HepG2 (cell line): ENCODE measurements at regions not wholly inside any gene's neighbourhood (a gene's known extent, or its start where the extent isn't known, plus 50 kb on each side); places are given as distances from the start of the nearest gene placed in this dataset.

Experiments used
- ATAC-seq: fragments of 200-7000 bp; cut with Tn5 transposase; 3 replicates; pipeline ENCODE4 v1.9.1; 2020; ENCODE audit warnings: mild to moderate bottlenecking, moderate library complexity
- BruUV-seq: library from RNA; stranded (reverse); fragments of 400-500 nt; replicated peaks from 2 replicates; lab custom pipeline; 2021; lab: Mats Ljungman, UMichigan
- CTCF ChIA-PET: fragments of 300-600 bp; formaldehyde crosslinking; extraction: SDS; loops from one replicate; lab custom pipeline; 2021; ENCODE audit warnings: low total read pairs, inconsistent platforms, low intra/inter-chr PET ratio; lab: Yijun Ruan, JAX
- POLR2A ChIA-PET: fragments of 350-600 bp; sonication (Branson Sonifier 250); formaldehyde crosslinking; loops from one replicate; lab custom pipeline; 2020; ENCODE audit warnings: antibody characterized with exemption, inconsistent platforms; lab: Yijun Ruan, JAX
- DNase-seq: peaks from one replicate; pipeline ENCODE4 v3.0.0-alpha.2; 2015; ENCODE audit warnings: low spot score
- FAIRE-seq: peaks from 3 replicates; lab custom pipeline; 2011; peaks lifted over from hg19 to GRCh38; lab: Jason Lieb, UNC
- H2AFZ ChIP-seq: one replicate; pipeline ENCODE4 v1.6.1; 2011; ENCODE audit warnings: low read length, inconsistent platforms
- H3K27ac ChIP-seq: fragments of 300-600 bp; 3 replicates; pipeline ENCODE4 v1.8.0; 2011; ENCODE audit warnings: mixed run types, mild to moderate bottlenecking, mixed read lengths, low read length, inconsistent platforms; ENCODE audit not compliant: insufficient read depth; ENCODE audit errors: extremely low read length
- H3K27me3 ChIP-seq, 2 experiments: fragments of 200-600 bp in 1 of 2; 2 replicates in 1 of 2; 3 replicates in 1 of 2; pipeline versions ENCODE4 v1.6.0 to v1.8.0; 2011; ENCODE audit warnings: low read length in 2 of 2, mild to moderate bottlenecking in 2 of 2, moderate library complexity in 2 of 2, inconsistent platforms in 1 of 2; ENCODE audit not compliant: insufficient read depth in 2 of 2, control insufficient read depth in 1 of 2
- H3K36me3 ChIP-seq, 2 experiments: fragments of 200-600 bp in 1 of 2; replicated peaks in 1 of 2; 2 replicates in 1 of 2; 3 replicates in 1 of 2; pipeline versions ENCODE4 v1.5.1 to v1.8.0; 2011; ENCODE audit warnings: low read length in 2 of 2, inconsistent platforms in 1 of 2; ENCODE audit not compliant: insufficient read depth in 2 of 2, control insufficient read depth in 1 of 2
- H3K4me1 ChIP-seq: 2 replicates; pipeline ENCODE4 v1.5.1; 2012; ENCODE audit warnings: low read length, inconsistent platforms; ENCODE audit not compliant: insufficient read depth
- H3K4me2 ChIP-seq: 2 replicates; pipeline ENCODE4 v1.6.0; 2011; ENCODE audit warnings: low read depth, low read length, inconsistent platforms
- H3K4me3 ChIP-seq, 3 experiments: fragments of 200-600 bp in 1 of 3; sonication (generic), shearing (Covaris generic) in 1 of 3; replicated peaks in 1 of 3; 2 replicates each; pipeline ENCODE4 v1.5.1; 2011 to 2016; ENCODE audit warnings: low read length in 3 of 3, inconsistent platforms in 2 of 3, low read depth in 2 of 3, mild to moderate bottlenecking in 2 of 3, control low read depth in 1 of 3, mixed read lengths in 1 of 3; ENCODE audit not compliant: insufficient read depth in 1 of 3
- H3K79me2 ChIP-seq: one replicate; pipeline ENCODE4 v1.6.1; 2011; ENCODE audit warnings: low read length, inconsistent platforms; ENCODE audit not compliant: insufficient read depth
- H3K9ac ChIP-seq: 2 replicates; pipeline ENCODE4 v1.6.0; 2011; ENCODE audit warnings: mild to moderate bottlenecking, low read depth, low read length, inconsistent platforms; ENCODE audit not compliant: insufficient read depth
- H3K9me3 ChIP-seq: 2 replicates; pipeline ENCODE4 v1.5.1; 2012; ENCODE audit warnings: mild to moderate bottlenecking, low read length
- H4K20me1 ChIP-seq: 2 replicates; pipeline ENCODE4 v1.6.0; 2011; ENCODE audit warnings: inconsistent platforms, mild to moderate bottlenecking, low read length, moderate library complexity; ENCODE audit not compliant: insufficient read depth
- AKAP8 ChIP-seq: sonication (generic); formaldehyde crosslinking; IDR thresholded peaks from 2 replicates; pipeline ENCODE4 v1.5.1; 2020; ENCODE audit warnings: mild to moderate bottlenecking, missing genetic modification reagents
- MXI1 ChIP-seq: IDR thresholded peaks from 3 replicates; pipeline ENCODE4 v1.6.1; 2012; ENCODE audit warnings: low read depth, low read length, inconsistent platforms, borderline replicate concordance
- MZF1 ChIP-seq: sonication (generic); formaldehyde crosslinking; IDR thresholded peaks from 2 replicates; pipeline ENCODE4 v1.8.1; 2023; ENCODE audit warnings: mild to moderate bottlenecking, missing genetic modification reagents, borderline replicate concordance
- SAP130 ChIP-seq: IDR thresholded peaks from 2 replicates; pipeline ENCODE4 v1.6.1; 2016; ENCODE audit warnings: low read depth
- STAG1 ChIP-seq: sonication (generic); formaldehyde crosslinking; IDR thresholded peaks from 2 replicates; pipeline ENCODE4 v1.4.0; 2020; ENCODE audit warnings: missing genetic modification reagents
- ZFAT ChIP-seq: sonication (generic); formaldehyde crosslinking; conservative IDR thresholded peaks from 2 replicates; pipeline ENCODE4 v1.8.1; 2023; ENCODE audit warnings: missing genetic modification reagents, inconsistent platforms
- WGBS: methylation state at CpG from one replicate; pipeline ENCODE4 v1.1.6; 2017; ENCODE audit warnings: low lambda C conversion rate; 5-methylcytosine and 5-hydroxymethylcytosine counted together
- in situ Hi-C: cut with HindIII; loops from 2 replicates; pipeline ENCODE4 v1.10.0; 2017; ENCODE audit warnings: low pct_unique_long_range_greater_than_20kb; ENCODE audit not compliant: extremely low pct_ligation_motif_present
- intact Hi-C: fragments of 100-400 bp; cut with micrococcal nuclease; formaldehyde crosslinking; loops from one replicate; pipeline ENCODE4 v1.10.0; 2022; ENCODE audit not compliant: unreplicated experiment
- TF ChIP-seq, protein P1 (sequence below): fragments of 450-650 bp; IDR thresholded peaks from 2 replicates; pipeline ENCODE4 v1.6.1; 2016
- TF ChIP-seq, protein P2 (sequence below): sonication (generic); formaldehyde crosslinking; IDR thresholded peaks from 2 replicates; pipeline ENCODE4 v1.5.0; 2020; ENCODE audit warnings: mild to moderate bottlenecking, missing genetic modification reagents, moderate library complexity

DNA sequence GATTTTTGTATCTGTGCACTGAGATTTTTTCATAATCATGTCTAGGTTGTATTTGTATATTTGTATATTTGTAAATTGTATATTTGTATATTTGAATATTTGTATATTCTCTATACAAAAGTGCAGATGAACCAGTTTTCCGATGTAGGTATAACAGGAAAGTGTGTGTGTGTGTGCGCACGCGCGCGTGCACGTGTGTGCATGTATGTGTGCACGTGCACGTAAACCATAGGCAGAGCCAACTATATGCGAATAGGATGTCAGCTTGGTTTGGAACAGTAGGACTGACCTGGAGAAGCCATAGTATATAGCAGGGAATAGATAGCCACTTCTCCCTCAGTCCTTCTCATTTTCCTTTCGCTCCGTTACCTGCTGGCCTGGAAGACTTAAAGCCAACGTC, 565.8 kb downstream of the XIRP2 start:
- H3K79me2 ChIP-seq = no peaks in the 10 kb centered on the region
- no peaks in the 10 kb centered on the region for H4K20me1 ChIP-seq
- H3K36me3 ChIP-seq = no peaks in the 10 kb centered on the region
- POLR2A ChIA-PET = no interaction called here
- no peak overlapping the region for H3K27ac ChIP-seq
- FAIRE-seq (no peak), ATAC-seq (no peak), DNase-seq (no peak)
- H3K4me2 ChIP-seq = no peak overlapping the region
- no peak overlapping the region for H2AFZ ChIP-seq
- BruUV-seq = no TSS peak
- no peaks in the 10 kb centered on the region for H3K27me3 ChIP-seq
- in situ Hi-C loops = no loop called here
- peaks cover 16% of the 10 kb centered on the region for H3K9me3 ChIP-seq
- no peak overlapping the region for H3K9ac ChIP-seq
- H3K4me1 ChIP-seq = no peaks in the 10 kb centered on the region
- TF ChIP-seq MXI1 (no peak), ZFAT (CRISPR knock-in tag) (no peak), MZF1 (CRISPR knock-in tag) (no peak), AKAP8 (CRISPR knock-in tag) (no peak)
- TF ChIP-seq, protein P1, sequence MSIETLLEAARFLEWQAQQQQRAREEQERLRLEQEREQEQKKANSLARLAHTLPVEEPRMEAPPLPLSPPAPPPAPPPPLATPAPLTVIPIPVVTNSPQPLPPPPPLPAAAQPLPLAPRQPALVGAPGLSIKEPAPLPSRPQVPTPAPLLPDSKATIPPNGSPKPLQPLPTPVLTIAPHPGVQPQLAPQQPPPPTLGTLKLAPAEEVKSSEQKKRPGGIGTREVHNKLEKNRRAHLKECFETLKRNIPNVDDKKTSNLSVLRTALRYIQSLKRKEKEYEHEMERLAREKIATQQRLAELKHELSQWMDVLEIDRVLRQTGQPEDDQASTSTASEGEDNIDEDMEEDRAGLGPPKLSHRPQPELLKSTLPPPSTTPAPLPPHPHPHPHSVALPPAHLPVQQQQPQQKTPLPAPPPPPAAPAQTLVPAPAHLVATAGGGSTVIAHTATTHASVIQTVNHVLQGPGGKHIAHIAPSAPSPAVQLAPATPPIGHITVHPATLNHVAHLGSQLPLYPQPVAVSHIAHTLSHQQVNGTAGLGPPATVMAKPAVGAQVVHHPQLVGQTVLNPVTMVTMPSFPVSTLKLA = peak; percentile 64
- CTCF ChIA-PET = no interaction called here
- no peak overlapping the region for H3K4me3 ChIP-seq
- intact Hi-C loops = no loop called here
- WGBS = 70% methylated on average over 13 of the region's 13 CpGs

DNA sequence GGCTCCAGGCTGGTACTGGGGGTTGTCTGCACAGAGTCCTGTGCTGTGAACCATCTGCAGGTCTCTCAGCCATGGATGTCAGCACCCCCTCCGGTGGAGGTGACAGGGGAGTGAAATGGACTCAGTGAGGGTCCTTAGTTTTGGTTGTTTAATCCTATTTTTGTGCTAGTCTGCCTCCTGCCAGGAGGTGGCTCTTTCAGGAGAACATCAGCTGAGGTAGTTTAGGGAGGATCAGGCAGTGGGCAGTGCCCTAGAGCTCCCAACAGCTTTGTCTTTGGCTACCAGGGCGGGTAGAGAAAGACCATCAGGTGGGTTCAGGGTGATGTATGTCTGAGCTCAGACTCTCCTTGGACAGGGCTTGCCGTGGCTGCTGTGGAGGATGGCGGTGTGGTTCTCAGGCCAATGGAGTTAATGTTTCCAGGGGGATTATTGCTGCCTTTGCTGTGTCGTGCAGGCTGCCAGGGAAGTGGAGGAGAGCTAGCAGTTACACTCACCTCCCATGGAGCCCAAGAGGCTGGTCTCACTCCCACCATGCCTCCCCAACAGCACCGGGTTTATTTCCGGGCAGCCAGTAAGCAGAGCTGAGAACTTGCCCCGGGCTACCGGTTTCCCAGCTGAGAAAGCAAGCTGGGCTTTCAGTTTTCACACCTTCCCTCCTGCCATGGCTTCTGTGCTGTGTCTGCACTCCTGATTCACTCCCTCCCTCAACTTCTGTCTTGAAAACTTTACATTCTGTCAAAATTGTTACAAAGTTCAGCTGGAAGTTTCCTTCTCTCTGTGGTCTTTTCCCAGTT, 563.4 kb downstream of the XIRP2 start:
- POLR2A ChIA-PET = no interaction called here
- 16% methylated on average over 9 of the region's 9 CpGs for WGBS
- no peak for FAIRE-seq
- Histone ChIP-seq H3K4me1 (no peaks in the 10 kb centered on the region), H3K36me3 (no peaks in the 10 kb centered on the region), H3K4me3 (no peak overlapping the region), H2AFZ (no peak overlapping the region), H3K9me3 (peaks cover 30% of the 10 kb centered on the region), H3K27ac (no peak overlapping the region), H3K9ac (no peak overlapping the region)
- intact Hi-C loops = loop anchor here (2.0 kb wide), 2 partner anchors 99 to 667 kb away; no protein-coding TSS in a partner anchor
- TF ChIP-seq, protein P2, sequence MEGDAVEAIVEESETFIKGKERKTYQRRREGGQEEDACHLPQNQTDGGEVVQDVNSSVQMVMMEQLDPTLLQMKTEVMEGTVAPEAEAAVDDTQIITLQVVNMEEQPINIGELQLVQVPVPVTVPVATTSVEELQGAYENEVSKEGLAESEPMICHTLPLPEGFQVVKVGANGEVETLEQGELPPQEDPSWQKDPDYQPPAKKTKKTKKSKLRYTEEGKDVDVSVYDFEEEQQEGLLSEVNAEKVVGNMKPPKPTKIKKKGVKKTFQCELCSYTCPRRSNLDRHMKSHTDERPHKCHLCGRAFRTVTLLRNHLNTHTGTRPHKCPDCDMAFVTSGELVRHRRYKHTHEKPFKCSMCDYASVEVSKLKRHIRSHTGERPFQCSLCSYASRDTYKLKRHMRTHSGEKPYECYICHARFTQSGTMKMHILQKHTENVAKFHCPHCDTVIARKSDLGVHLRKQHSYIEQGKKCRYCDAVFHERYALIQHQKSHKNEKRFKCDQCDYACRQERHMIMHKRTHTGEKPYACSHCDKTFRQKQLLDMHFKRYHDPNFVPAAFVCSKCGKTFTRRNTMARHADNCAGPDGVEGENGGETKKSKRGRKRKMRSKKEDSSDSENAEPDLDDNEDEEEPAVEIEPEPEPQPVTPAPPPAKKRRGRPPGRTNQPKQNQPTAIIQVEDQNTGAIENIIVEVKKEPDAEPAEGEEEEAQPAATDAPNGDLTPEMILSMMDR (CRISPR knock-in tag) = peak; percentile 22; the same call in 1 of the 2 replicates
- peak; percentile 46 for TF ChIP-seq STAG1 (CRISPR knock-in tag)
- TF ChIP-seq SAP130 (CRISPR knock-in tag) = no peak
- TF ChIP-seq, all 625 proteins: peak for 2
- H3K27me3 ChIP-seq = no peaks in the 10 kb centered on the region; a peak in 1 of 5 replicates
- ATAC-seq = peak; percentile 78
- BruUV-seq = no TSS peak
- no peaks in the 10 kb centered on the region for H4K20me1 ChIP-seq
- no peaks in the 10 kb centered on the region for H3K79me2 ChIP-seq
- no peak overlapping the region for H3K4me2 ChIP-seq
- CTCF ChIA-PET = no interaction called here
- DNase-seq = no peak
- in situ Hi-C loops = no loop called here
